GM21528 (cell line): ENCODE measurements at regions not wholly inside any gene's neighbourhood (a gene's known extent, or its start where the extent isn't known, plus 50 kb on each side); places are given as distances from the start of the nearest gene placed in this dataset.

Source experiments
- ATAC-seq: cut with Tn5 transposase; IDR thresholded peaks from one replicate; pipeline ENCODE4 v1.9.1; 2021; ENCODE audit warnings: mild to moderate bottlenecking, moderate library complexity; ENCODE audit not compliant: unreplicated experiment, low FRiP score

DNA sequence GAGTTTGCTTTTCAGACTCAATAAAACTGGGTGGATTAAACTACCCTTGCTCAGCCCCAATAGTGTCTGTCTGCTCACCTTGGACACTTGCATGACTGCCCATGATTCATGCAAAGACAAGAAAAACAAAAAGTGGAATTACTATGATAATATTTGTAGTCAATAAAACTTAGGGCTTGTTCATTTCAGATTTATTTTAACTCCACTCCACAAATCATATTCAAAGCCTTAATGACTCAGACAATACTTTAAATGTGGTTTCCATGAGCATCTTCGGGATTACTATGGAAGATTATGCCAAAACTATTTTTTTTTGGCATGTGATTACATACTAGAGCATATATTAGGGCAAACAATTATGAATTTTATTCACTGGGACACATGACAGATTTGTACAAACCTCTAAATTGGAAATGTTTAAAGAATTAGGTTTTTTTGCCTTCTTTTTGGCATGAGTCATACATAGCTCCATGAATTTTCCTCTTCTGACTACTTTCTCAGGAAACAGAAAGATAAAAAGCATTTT, 468.9 kb downstream of the ACTL7B start:
- no peak for ATAC-seq

GRCh38 chr9:108386032-108386431, 469.8 kb downstream of the ACTL7B start:
- no peak for ATAC-seq

DNA sequence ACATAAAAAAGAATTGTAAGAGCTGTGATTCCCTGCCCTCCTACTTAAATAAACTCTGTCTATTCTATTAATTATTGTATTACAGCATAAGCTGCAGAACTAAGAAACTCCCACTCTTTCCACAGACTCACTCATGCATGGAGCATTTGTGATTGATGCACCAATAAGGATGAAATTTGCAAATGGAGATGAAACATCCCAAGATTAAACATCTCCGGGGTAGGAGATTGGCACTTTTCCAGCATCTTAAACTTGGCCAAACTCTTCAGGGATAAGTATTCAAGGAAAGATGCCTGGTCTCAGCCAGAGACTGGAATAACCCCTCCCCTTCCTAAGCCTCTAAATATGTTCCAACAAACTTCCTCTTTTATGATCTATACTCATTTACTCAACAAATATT, 472.0 kb downstream of the ACTL7B start:
- no peak for ATAC-seq

- no peak for ATAC-seq
Measured at GRCh38 chr9:108382310-108382709, 473.5 kb downstream of the ACTL7B start.

DNA sequence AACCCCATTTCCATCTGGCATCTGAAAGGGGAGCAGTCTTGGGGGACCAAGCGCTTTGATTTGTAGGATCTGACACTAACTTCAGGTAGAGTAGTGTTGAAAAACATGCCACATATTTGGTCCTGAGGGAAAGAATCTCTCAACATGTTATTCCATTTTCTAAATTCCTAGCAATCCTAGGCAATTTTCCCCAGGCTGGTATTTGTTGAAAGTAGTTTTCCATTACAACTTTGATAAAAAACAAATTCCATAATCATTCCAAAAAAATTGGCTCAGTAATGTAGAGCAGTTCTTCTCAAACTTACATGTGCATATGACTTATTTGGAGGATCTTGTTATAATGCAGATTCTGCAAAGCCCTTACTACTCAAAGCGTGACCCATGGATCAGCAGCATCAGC, 477.9 kb downstream of the ACTL7B start:
- ATAC-seq: no peak

GRCh38 chr9:108377382-108377781, 478.4 kb downstream of the ACTL7B start:
- ATAC-seq: no peak

- ATAC-seq: no peak
Measured at GRCh38 chr9:108376140-108376539, 479.6 kb downstream of the ACTL7B start.

DNA sequence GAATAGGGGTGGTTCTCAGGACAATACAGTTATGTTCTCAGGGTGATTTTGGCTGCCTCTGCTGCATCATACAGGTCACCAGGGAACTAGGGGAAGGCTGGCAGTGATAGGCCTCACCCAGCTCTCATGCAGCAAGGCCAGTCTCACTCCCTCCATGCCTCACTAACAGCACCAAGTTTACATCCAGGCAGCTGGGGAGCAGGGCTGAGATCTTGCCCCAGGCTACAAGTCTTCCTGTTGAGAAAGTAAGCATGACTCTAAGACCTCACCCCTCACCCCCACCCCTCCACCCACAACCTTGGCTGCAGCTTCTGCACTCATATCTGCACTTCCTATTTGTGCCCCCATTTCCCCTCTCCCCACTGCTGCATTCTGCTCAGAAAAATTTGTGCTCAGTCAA, 481.2 kb downstream of the ACTL7B start:
- ATAC-seq: no peak

GRCh38 chr9:108367188-108367587, 488.6 kb downstream of the ACTL7B start:
- no peak for ATAC-seq

DNA sequence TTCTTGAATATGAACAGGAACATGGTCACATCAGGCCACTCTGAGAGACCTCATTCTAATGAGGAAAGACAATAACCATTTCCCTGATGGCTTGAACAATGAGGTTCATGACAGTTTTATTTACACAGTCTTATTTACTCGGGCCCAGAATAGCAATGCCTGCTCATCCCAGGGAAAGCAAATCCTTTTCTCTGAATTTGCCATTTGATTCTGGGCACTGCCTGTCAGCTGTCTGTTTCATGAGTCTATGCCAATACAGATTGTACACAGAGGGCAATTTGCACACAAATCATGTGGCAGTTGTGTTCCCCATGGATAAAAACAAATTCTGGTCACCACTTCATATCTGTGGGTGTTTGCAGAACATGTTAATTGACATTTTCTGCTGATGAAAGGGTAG, 492.5 kb downstream of the ACTL7B start:
- ATAC-seq: no peak

DNA sequence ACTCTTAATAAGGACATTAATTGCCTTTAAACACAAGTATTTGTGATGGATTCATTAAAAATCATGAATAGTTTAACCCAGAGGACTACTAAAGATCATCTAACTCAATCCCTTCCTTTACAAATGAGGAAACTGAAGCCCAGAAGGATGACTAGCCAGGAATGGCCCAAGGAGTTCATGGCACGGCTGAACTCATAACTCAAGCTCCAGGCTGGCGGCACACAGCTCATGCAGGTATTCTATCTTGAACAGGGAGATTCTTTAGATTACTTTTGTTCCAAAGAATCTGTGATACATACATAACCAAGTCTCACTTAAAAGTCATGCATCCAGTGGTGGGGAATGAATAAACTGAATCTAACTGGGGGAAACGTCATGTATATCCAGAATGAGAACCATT, 495.5 kb downstream of the ACTL7B start:
- ATAC-seq: no peak

GRCh38 chr9:108356806-108357205, 499.0 kb downstream of the ACTL7B start:
- no peak for ATAC-seq

GRCh38 chr9:108351571-108351970, 504.2 kb downstream of the ACTL7B start:
- no peak for ATAC-seq

DNA sequence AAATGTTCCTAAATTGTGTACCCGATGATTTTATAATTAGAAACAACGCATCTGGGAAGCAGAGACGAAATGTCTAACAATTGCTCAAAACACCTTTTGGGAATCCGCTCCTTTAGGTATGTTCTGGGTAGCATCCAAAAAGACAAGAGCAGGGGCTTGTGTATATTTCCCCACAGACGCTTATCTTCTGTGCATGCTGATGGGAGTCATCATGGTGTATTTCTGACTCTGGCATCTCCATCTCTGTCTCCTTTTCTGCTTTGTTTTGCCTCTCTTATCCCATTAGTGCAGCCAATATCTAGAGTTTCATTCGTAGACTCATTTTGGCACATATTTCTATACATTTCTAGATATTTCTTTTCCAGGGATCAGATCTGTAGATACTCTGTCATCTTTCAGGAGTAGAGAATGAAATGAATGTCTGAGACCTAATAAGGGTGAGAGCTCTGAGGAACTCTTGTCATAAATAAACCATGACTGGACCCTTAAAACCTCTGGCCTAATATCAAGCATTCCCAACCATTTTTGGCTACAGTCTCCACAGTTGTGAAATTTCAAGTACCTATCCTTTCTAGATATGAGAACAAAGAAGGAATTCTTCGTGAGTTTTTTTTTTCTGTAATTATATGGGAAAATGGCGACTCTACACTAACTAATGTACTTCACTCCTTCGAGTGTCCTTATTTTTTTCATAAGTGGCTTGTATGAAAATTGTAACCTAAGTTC, 508.2 kb downstream of the ACTL7B start:
- no peak for ATAC-seq

DNA sequence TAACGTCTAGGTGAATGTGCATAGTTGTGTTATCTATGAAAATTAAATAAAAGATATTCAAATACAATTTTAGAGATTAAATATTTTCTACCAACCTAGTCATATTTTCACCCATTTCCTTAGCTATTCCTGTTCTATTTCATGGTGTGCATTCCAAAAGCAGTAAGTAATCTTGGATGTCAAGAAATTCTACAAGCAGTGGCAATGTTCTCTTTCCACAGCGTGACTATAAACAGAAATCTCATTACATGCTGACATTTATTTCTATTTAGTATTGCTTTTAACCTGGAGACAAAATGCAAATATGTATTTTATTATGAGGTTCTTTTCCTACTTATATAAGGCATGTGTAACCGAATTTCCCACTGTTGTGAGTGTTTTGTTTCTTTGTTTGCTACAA, 510.0 kb downstream of the ACTL7B start:
- ATAC-seq: no peak

GRCh38 chr9:108339251-108339650, 516.5 kb downstream of the ACTL7B start:
- ATAC-seq: no peak

DNA sequence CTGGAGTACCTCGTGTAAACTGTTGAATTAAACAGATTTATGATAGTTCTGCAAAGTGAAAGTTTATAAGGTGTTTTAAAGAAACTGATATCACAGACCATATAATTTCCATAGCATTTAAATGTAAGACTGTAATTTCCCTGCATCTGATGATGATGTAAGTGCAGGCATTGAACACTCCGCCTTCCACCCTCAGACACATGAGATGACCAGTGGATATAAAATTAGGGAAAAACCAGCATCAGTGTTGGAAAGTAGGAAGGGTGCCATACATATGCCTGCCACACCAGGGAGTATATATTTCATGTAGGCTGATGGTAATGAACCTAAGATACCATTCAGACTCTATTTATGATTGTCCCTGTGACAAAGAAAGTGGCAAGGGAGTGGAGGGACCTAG, 519.2 kb downstream of the ACTL7B start:
- no peak for ATAC-seq

DNA sequence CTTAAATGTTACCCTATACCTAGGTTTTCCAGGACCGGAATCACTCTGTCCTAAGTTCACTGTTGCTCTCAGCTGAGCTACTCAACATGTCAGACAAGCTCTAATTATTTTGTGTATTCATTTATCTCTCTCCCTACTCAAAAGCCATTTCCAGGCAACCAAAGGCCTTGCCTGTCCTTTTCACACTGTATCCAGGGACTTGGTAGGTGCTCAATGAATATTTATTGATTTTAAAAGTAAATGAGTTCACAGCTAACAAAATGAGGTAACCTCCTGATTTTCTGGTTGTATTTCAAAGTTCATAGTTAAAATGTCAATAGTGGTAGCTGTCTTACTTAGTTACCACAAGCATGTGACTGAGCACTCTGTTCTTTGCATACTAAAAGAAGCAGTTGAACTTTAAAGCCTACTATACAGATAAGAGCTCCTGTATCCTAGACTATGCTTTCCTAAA, 522.2 kb downstream of the ACTL7B start:
- ATAC-seq: no peak

DNA sequence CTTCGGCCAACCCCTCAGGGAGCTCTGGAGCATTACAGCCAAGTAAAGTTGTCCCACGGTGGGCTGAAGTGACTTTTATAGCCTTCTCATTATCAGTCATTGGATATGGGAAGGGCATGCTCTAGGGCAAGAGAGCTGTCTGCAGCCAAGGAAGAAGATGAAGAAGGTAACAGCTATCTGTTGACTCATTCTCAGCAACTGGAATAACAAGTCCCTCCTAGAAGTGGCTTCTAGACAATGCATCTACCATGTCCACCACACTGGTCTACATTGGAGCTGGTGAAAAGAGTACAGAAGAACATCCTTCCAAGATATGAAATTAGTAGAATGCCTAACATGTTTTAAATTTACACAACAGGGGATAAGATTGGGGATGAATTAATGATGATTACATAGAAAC, 524.2 kb downstream of the ACTL7B start:
- no peak for ATAC-seq

- no peak for ATAC-seq
Measured at GRCh38 chr9:108325406-108325805, 530.4 kb downstream of the ACTL7B start.

DNA sequence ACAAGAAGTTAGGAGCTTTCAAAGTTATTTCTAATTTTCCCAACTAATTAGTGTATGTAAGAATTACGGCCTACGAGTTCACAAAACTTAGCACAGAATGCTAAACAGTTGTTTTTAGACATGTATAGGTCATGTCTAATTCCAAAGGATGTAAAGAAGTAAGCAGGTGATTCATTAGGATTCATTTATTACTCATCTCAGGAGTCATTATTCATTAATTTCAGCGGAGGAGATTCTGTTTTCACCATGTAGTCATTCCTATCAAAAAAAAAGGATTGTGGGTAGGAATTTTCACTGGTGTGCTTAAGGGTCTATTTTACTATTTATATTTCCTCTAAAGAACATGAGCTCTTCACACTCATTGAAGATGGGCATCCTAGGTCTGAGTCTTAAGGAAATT, 532.2 kb downstream of the ACTL7B start:
- ATAC-seq: no peak

- no peak for ATAC-seq
Measured at GRCh38 chr9:108322326-108323098, 533.3 kb downstream of the ACTL7B start.
